Spinal cord (tissue), 9 donors: ENCODE measurements at regions not wholly inside any gene's neighbourhood (a gene's known extent, or its start where the extent isn't known, plus 50 kb on each side); places are given as distances from the start of the nearest gene placed in this dataset.
"Not testable (repeated sequence)": the region's sequence is repeated elsewhere in the genome, so short reads cannot be mapped to it uniquely, and the experiment has no call there.

Experiments used
- DNase-seq, 6 donors: peaks; one replicate each; pipeline versions ENCODE4 v3.0.0 to v3.0.0-alpha.2; 2013 to 2015; ENCODE audit warnings: low spot score in 6 of 6, low read depth in 4 of 6
- H3K27ac ChIP-seq: one replicate; pipeline ENCODE4 v1.5.1; 2013; ENCODE audit warnings: low read depth, low read length, control low read depth
- H3K27me3 ChIP-seq: one replicate; pipeline ENCODE4 v1.6.1; 2013; ENCODE audit warnings: low read length; ENCODE audit not compliant: control insufficient read depth, insufficient read depth
- H3K36me3 ChIP-seq: one replicate; pipeline ENCODE4 v1.6.1; 2013; ENCODE audit warnings: low read length; ENCODE audit not compliant: control insufficient read depth, insufficient read depth
- H3K4me1 ChIP-seq: one replicate; pipeline ENCODE4 v1.6.1; 2013; ENCODE audit warnings: low read length; ENCODE audit not compliant: control insufficient read depth, insufficient read depth
- H3K4me3 ChIP-seq: one replicate; pipeline ENCODE4 v1.5.1; 2013; ENCODE audit warnings: low read depth, low read length, control low read depth
- H3K9me3 ChIP-seq: one replicate; pipeline ENCODE4 v1.6.1; 2013; ENCODE audit warnings: low read length; ENCODE audit not compliant: control insufficient read depth, insufficient read depth
- WGBS: methylation state at CpG from one replicate; pipeline ENCODE4 v1.1.5; 2013; ENCODE audit warnings: missing lambda C conversion rate; ENCODE audit not compliant: insufficient coverage; 5-methylcytosine and 5-hydroxymethylcytosine counted together
- donor health status: healthy.

- not testable (repeated sequence) for H3K27me3 ChIP-seq, H3K27ac ChIP-seq, H3K4me1 ChIP-seq, H3K9me3 ChIP-seq, DNase-seq, H3K36me3 ChIP-seq, H3K4me3 ChIP-seq
- no CpG with 5 or more reads among the region's 3 CpGs for WGBS
Measured at GRCh38 chr7:63856466-63856865, 142.2 kb upstream of the ZNF722 start.

DNA sequence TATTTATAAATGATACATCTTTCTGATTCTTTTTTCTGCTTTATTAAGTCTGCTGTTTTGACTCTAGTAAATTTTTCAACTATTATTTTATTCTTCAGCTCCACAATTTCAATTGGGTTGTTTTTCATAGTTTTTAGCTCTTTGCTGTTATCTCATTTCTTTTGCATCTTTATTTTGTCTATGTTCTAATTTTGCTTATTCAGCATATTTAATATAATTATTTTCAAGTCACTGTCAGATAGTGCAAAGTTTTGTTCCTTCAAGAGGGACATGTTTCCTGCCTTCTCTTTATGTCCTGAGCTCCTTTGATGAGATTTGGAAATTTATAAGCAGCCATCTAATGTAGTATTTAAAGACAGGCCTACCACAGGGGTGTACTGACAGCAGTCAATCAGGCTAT lies 131.5 kb upstream of the ZNF722 start:
- Histone ChIP-seq H3K36me3 (no peaks in the 10 kb centered on the region), H3K27ac (no peak overlapping the region), H3K4me3 (no peak overlapping the region), H3K27me3 (no peaks in the 10 kb centered on the region), H3K4me1 (no peaks in the 10 kb centered on the region), H3K9me3 (peaks cover 11% of the 10 kb centered on the region)
- DNase-seq, result no peak

GRCh38 chr7:63874242-63874641 lies 124.4 kb upstream of the ZNF722 start:
- H3K9me3 ChIP-seq, result peaks cover 13% of the 10 kb centered on the region
- DNase-seq, H3K27me3 ChIP-seq, H3K4me1 ChIP-seq, H3K4me3 ChIP-seq, H3K27ac ChIP-seq, H3K36me3 ChIP-seq: not testable (repeated sequence)
- 90% methylated on average over 27 of the region's 30 CpGs for WGBS

DNA sequence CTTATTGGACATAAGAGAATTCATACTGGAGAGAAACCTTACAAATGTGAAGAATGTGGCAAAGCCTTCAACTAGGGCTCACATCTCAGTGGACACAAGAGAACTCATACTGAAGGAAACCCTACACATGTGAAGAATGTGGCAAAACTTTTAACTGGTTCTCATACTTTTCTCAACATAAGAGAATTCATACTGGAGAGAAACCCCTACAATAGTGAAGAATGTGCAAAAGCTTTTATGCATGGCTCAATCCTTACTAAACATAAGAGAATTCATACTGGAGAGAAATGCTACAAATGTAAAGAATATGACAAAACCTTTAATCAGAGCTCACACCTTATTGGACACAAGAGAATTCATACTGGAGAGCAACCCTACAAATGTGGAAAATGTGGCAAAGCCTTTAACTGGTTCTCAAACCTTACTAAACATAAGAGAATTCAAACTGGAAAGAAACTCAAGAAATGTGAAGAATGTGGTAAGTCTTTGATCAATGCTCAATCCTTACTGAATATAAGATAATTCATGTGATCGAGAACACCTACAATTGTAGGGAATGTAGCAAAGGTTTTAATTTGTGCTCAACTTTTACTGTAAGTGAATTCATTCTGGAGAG lies 121.8 kb upstream of the ZNF722 start:
- Histone ChIP-seq H3K36me3 (no peaks in the 10 kb centered on the region), H3K4me1 (no peaks in the 10 kb centered on the region), H3K4me3 (no peak overlapping the region), H3K27me3 (no peaks in the 10 kb centered on the region), H3K9me3 (peaks cover 22% of the 10 kb centered on the region), H3K27ac (no peak overlapping the region)
- WGBS, result no CpG with 5 or more reads among the region's 1 CpG
- no peak for DNase-seq

- WGBS, result 48% methylated on average over 3 of the region's 5 CpGs
- no peak for DNase-seq
- H3K4me1 ChIP-seq, result no peaks in the 10 kb centered on the region
- peaks cover 20% of the 10 kb centered on the region for H3K9me3 ChIP-seq
- H3K27me3 ChIP-seq, result no peaks in the 10 kb centered on the region
- H3K36me3 ChIP-seq, result no peaks in the 10 kb centered on the region
- no peak overlapping the region for H3K4me3 ChIP-seq
- no peak overlapping the region for H3K27ac ChIP-seq
Measured at GRCh38 chr7:63887031-63887430, 111.6 kb upstream of the ZNF722 start.

GRCh38 chr7:63899691-63900393 lies 98.8 kb upstream of the ZNF722 start:
- no peak overlapping the region for H3K4me3 ChIP-seq
- H3K27ac ChIP-seq, result no peak overlapping the region
- no peaks in the 10 kb centered on the region for H3K9me3 ChIP-seq
- H3K4me1 ChIP-seq, result no peaks in the 10 kb centered on the region
- H3K27me3 ChIP-seq, result no peaks in the 10 kb centered on the region
- DNase-seq, result peak in 1 of 6 donors; percentile 3
- H3K36me3 ChIP-seq, result no peaks in the 10 kb centered on the region
- WGBS, result 15% methylated on average over 29 of the region's 29 CpGs

DNA sequence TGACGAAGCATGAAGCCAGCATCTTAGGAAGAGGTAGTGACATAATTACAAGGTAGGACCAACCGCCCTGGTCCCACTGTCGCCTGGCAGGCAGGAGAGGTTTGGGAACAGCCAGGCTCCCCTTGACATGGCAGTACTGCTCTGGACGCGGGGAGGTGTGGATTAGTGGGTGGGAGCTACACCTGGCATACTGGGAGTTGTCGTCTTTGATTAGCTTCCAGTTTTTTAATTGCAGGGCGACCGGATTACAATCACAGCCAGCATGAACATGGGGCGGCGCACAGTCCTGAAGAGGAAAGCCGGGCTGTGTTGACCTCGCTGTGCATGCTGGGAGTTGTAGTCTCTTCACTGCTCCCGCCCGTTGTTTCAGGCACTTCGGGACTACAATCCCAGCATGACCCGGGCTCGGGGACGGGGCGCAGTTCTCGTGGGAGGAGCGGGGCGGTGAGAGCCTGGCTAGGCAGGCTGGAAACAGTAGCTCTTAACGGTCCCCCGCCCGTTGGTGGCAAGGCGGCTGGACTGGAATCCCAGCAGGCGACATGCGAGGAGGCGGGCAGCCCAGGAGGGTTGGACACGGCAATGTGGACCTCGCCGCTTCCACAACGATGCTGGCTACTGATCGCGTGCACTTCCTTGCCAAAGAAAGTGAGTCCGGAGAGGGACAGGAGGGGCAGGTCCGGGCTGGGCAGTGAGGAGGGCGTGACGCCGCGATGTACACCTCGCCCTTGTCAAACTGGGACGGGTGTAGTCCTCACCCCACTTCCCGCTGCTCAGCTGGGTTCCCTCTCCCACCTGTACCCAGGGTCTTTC lies 98.0 kb upstream of the ZNF722 start:
- Histone ChIP-seq H3K4me3 (no peak overlapping the region), H3K27ac (no peak overlapping the region), H3K36me3 (no peaks in the 10 kb centered on the region), H3K4me1 (no peaks in the 10 kb centered on the region), H3K27me3 (no peaks in the 10 kb centered on the region), H3K9me3 (no peaks in the 10 kb centered on the region)
- WGBS, result 6% methylated on average over 44 of the region's 44 CpGs
- DNase-seq, result peak in 1 of 6 donors; percentile 38

DNA sequence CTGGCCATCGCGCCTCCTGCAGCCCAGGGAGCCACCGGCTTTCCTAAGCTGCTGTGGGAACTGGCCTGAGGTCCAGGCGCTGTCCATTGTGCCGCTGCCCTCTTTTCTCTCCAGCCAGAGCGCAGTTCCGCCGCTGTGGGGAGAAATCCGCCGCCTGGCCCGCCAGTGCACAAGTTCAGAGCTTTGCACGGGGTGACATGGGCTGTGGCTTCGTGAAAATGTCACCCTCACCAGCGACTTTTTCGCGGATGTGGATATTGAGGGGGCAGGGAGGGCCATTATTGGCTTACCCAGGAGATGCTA lies 97.5 kb upstream of the ZNF722 start:
- not testable (repeated sequence) for H3K4me1 ChIP-seq, DNase-seq, H3K27me3 ChIP-seq, H3K9me3 ChIP-seq, H3K4me3 ChIP-seq, H3K27ac ChIP-seq, H3K36me3 ChIP-seq
- WGBS, result 8% methylated on average over 14 of the region's 16 CpGs

- DNase-seq, result no peak
- no CpG with 5 or more reads among the region's 2 CpGs for WGBS
- no peak overlapping the region for H3K4me3 ChIP-seq
- H3K9me3 ChIP-seq, result peaks cover 6% of the 10 kb centered on the region
- H3K4me1 ChIP-seq, result no peaks in the 10 kb centered on the region
- H3K27ac ChIP-seq, result no peak overlapping the region
- no peaks in the 10 kb centered on the region for H3K27me3 ChIP-seq
- no peaks in the 10 kb centered on the region for H3K36me3 ChIP-seq
Measured at GRCh38 chr7:63918986-63919385, 79.7 kb upstream of the ZNF722 start.

- no peaks in the 10 kb centered on the region for H3K4me1 ChIP-seq
- H3K4me3 ChIP-seq, result no peak overlapping the region
- H3K27ac ChIP-seq, result no peak overlapping the region
- DNase-seq, result no peak
- WGBS, result 9% methylated on average over 9 of the region's 12 CpGs
- no peaks in the 10 kb centered on the region for H3K36me3 ChIP-seq
- H3K9me3 ChIP-seq, result peaks cover 14% of the 10 kb centered on the region
- H3K27me3 ChIP-seq, result no peaks in the 10 kb centered on the region
Measured at GRCh38 chr7:63925262-63925625, 73.4 kb upstream of the ZNF722 start.
